ENCODE measurements at regions not wholly inside any gene's neighbourhood (a gene's known extent, or its start where the extent isn't known, plus 50 kb on each side); places are given as distances from the start of the nearest gene placed in this dataset.

DNA sequence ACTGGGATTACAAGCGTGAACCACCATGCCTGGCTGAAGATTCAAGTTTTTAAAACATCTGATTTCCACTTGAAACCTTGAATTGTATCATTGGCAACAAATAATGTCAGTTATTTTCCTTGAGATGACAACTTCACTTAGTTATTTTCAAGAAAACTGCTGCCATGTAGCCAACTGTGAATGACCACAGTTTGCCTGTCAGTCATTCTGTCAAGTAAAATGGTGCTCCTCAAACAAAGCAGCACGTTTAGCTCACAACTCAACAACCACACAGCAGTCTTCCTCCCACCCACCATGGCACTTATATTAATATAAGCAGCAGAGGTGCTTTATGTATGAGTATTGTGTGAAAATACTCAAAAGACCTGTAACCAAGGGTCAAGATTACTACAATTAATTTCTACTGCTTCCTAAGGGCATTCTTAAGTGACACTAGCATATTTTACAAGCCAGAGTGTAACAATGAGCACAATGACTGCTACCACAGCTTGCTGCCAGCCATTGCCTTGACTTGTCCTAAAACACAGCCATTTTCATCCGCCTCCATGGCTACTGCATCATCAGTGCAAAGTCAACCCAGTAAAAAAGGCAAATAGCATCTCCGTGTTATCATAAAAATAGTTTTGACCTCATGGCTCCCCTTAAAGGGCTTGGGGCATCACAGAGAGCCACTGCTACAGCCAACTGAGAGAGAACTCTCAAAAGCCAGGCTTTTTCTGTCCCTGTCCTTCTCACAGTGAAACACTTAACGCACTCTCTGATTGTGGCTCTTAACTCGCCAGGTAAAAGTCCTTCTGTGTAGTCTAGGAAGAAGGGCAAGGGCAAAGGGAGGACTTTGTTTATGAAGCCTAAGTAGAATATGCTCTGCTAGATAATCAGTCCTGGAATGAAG is 96.4 kb upstream of the TAB2 start:
- Histone ChIP-seq H3K4me3 (no peak overlapping the region), H3K9me3 (ENCODE audit: low read depth) (no peaks in the 10 kb centered on the region), H3K27me3 (no peaks in the 10 kb centered on the region), H3K4me1 (ENCODE audit: low read depth) (peaks cover 33% of the 10 kb centered on the region), H3K36me3 (no peaks in the 10 kb centered on the region), H3K27ac (peak overlapping the region; percentile 83)
- DNase-seq (ENCODE audit: low read depth in 1 of 2, low spot score in 1 of 2), result peak in 1 of 2 donors; percentile 61
- no peak for TF ChIP-seq CTCF (IDR thresholded peaks at IDR 0.05; ENCODE audit: low read depth, low read length)

- peaks cover 33% of the 10 kb centered on the region for H3K4me1 ChIP-seq (ENCODE audit: low read depth)
These were observed 95.8 kb upstream of the TAB2 start for GRCh38 chr6:149221774-149222070.

GRCh38 chr6:149223120-149223903 is 94.2 kb upstream of the TAB2 start:
- TF ChIP-seq CTCF (IDR thresholded peaks at IDR 0.05; ENCODE audit: low read depth, low read length), result no peak
- no peak for DNase-seq (ENCODE audit: low read depth in 1 of 2, low spot score in 1 of 2)
- Histone ChIP-seq H3K27ac (no peak overlapping the region), H3K27me3 (no peaks in the 10 kb centered on the region), H3K4me3 (no peak overlapping the region), H3K36me3 (no peaks in the 10 kb centered on the region), H3K4me1 (ENCODE audit: low read depth) (peaks cover 33% of the 10 kb centered on the region), H3K9me3 (ENCODE audit: low read depth) (no peaks in the 10 kb centered on the region)

More at GRCh38 chr6:149221774-149222070, 95.8 kb upstream of the TAB2 start:
- no peaks in the 10 kb centered on the region for H3K36me3 ChIP-seq
- no peak for TF ChIP-seq CTCF (IDR thresholded peaks at IDR 0.05; ENCODE audit: low read depth, low read length)
- H3K9me3 ChIP-seq (ENCODE audit: low read depth), result no peaks in the 10 kb centered on the region
- peak in 1 of 2 donors; percentile 74 for DNase-seq (ENCODE audit: low read depth in 1 of 2, low spot score in 1 of 2)
- H3K27ac ChIP-seq, result peak overlapping the region; percentile 83
- no peaks in the 10 kb centered on the region for H3K27me3 ChIP-seq
- no peak overlapping the region for H3K4me3 ChIP-seq

GRCh38 chr6:149223904-149224351 is 93.6 kb upstream of the TAB2 start:
- Histone ChIP-seq H3K9me3 (ENCODE audit: low read depth) (no peaks in the 10 kb centered on the region), H3K27me3 (no peaks in the 10 kb centered on the region), H3K27ac (no peak overlapping the region), H3K36me3 (no peaks in the 10 kb centered on the region), H3K4me1 (ENCODE audit: low read depth) (peaks cover 33% of the 10 kb centered on the region), H3K4me3 (no peak overlapping the region)
- no peak for TF ChIP-seq CTCF (IDR thresholded peaks at IDR 0.05; ENCODE audit: low read depth, low read length)
- DNase-seq (ENCODE audit: low read depth in 1 of 2, low spot score in 1 of 2), result peak in 1 of 2 donors; percentile 39

DNA sequence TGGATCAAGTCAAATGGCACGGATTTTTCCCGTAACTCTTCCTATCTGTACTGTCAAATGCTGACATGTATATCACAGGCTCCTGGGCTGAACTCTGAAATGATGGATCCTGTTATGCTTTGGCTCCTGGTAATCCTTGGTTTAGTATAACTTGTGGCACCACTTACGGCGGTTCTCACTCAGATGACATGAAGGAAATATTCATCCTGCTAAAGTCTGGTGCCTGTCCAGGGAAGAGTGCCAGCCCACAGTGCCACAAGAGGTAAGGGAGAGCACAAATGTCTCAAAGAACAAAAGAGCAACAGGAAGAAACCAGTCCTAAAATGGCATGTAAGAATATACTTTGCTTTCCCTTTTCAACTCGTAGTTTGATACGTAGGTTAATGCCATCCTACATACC is 93.1 kb upstream of the TAB2 start:
- Histone ChIP-seq H3K9me3 (ENCODE audit: low read depth) (no peaks in the 10 kb centered on the region), H3K4me3 (no peak overlapping the region), H3K4me1 (ENCODE audit: low read depth) (peaks cover 33% of the 10 kb centered on the region), H3K27ac (no peak overlapping the region), H3K36me3 (no peaks in the 10 kb centered on the region), H3K27me3 (no peaks in the 10 kb centered on the region)
- TF ChIP-seq CTCF (IDR thresholded peaks at IDR 0.05; ENCODE audit: low read depth, low read length), result no peak
- no peak for DNase-seq (ENCODE audit: low read depth in 1 of 2, low spot score in 1 of 2)

Measured in cardiac muscle cell (in vitro differentiated cells and primary cell).